ENCODE measurements at regions not wholly inside any gene's neighbourhood (a gene's known extent, or its start where the extent isn't known, plus 50 kb on each side); places are given as distances from the start of the nearest gene placed in this dataset.

DNA sequence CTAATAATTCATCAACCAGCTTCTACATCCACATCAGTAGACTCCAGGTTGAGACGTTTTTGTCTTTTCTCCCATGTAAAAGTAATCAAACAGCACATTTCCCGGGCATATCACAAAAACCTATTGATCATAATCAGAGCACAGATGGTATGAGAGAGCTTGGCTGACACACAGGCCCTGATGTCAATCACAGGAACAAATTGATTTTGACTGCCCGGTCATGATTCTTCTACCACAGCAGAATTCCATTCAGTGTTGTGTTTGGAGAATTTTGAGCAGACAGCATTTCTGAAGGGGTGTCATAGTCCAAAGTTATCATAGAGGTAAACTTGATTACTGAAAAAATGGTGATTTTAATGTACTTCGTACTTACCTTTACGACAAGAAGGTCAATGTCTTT is 351.1 kb downstream of the ZSWIM6 start:
- no peak for DNase-seq

DNA sequence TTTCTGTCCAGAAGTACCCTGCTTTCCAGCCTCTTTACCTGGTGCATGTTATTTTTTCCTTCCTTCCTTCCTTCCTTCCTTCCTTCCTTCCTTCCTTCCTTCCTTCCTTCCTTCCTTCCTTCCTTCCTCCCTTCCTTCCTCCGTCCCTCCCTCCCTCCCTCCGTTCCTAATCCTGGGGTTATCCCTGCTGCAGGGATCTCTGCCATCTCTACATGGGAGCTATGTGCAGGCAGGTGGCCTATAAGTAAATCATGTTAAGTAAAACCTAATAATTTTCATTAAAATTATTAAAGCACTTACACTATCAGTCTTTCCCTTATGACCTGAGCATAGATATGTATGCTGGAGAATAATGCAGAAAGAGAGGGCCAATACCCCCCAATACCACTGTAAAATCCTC is 351.9 kb downstream of the ZSWIM6 start:
- DNase-seq: no peak

DNA sequence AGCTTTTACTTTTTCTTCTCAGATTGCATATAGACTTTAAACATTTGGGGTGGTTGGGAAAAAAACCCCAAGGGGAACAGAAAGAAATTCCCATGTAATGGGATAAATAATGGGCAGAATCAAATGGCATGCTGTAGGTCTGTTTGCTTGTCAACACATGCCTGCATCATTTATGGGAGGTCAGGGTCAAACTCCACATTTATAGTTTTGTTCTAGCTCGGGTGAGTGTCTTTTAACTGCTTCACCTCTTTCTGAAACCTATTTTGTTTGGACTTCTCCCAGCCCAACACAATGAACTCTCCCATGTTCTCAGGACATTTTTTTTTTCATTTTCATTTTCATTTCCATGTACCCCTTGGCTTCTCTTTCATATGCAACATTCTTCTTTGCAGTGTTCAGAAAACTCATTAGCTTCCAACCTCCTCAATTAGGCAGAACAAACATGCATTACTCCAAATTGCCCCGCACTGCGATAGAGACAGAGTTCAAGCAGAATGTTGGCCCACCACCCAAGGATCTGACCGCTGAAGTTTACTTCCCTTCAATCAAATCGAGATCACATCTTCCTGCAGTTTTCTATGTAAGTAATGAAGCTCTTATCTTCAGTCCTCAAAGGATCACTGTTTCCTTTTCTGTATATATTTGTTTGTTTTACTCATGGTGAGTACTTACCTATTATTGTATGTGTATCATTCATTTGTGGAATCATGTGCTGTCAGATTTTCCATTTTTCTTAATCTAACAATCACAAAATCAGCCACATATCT is 354.6 kb downstream of the ZSWIM6 start:
- no peak for DNase-seq

DNA sequence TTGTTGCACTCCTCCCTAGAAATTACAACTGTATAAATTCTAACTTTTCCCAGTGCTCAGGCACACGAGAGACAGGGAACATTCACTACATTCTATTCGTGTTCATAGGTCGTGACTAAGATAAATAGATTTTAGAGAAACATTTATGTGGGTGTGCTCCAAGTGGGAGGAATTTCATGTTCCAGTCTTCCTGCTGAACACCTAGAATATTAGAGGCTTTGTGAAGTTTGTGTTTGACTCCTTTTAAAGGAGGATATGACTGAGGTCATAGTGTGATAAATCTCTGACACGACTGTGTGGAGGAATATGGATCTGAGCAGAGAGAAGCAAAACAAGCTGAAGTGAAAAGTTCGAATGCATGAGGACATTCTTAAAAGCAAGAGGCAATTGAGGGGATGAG is 355.3 kb downstream of the ZSWIM6 start:
- no peak for DNase-seq

DNA sequence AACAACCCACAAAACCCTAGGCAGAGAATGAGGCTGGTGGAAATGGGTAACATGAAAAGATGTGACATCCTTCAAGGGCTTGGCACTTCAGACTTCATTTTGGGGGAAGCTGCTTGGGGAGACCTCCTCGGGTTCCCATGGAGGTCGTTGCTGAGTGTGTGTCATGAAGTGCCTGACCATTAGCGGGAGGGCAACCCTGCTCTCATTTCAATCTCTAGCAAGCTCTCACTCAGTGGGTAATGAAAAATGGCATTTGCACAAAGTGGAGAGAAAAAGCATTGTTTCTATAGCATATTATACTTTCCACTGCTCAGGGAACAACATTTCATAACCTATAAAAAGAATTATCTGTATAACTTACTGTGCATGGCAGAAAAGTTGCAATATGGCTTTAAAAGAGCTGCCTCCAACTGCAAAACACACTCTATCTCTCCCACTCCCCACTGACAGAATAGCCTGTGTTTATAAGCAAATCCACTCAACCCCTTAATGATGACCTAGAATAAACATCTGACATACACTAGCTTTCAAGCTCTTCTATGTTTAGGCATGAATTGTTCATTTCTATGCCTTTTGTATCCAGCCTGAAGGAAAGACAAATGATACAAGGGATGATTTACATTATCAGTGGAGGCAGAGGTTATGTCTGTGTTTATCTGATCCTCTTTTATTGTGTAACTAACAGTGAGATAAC is 357.2 kb downstream of the ZSWIM6 start:
- no peak for DNase-seq

DNA sequence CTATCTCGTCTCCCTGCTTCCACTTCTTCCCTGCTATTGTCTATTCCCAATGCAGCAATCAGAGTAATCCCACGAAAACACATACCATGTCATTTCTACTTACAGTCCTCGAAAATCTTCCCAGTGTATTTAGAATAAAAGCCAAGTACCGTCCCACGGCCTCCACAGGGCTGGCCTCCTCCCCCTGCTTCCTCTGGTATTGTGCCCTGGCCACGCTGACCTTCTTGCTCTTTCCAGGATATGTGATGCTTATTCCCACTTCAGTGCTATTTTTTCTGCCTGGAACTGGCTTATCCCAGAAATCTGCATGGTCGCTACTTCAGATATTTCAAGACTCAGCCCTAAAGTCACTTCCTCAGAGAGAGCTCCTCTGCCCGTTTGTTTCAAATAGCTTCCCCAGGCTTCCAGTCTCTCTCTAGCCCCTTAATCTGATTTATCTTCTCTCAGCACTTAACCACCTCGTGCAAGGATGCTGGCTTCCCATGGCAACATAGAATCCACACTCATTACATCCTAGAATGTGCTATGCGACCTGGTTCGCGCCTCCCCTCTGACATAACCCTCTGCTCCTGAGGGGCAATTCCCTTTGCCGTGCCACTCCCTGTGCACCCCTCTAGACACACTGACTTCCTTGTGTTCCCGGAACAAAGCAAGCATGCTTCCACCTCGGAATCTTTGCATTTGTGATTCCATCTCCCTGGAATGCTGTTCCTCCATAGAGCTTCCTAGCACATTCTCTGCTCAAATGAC is 365.9 kb downstream of the ZSWIM6 start:
- no peak for DNase-seq

DNA sequence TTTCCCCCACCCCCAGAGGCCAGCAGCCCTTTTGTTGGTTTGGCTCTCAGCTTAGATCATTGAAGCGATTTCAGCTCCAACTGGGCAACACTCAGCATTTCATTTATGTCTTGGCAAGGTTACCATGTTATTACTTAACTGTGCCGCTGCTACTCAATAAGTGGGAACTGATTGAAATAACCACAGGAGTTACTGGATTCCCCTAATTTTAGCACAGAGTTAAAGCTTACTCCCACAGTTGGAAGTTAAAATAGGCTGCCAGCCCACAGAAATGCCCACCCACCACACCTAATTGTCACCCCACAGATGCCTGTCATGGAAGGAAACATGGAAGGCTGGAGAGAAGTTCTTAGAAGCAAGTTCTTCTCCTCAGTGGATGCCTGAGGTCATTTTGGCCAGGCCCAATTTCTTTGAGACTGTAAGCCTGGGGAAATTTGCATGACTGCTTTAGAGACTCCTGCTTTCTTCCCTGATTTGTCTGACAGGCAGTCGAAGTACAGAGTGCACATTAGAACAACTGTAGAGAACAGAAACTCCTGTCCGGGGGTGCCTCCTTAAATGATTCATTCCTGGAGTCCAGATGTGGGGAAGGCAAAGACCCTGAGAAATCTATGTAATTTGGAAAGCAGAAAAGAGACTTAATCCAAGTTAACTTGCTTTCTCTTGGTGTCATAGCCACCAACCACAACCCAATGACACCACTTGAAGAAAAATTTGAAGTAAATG is 370.0 kb downstream of the ZSWIM6 start:
- DNase-seq: peak in 7 of 58 donors; percentile 2 to 39 (median 18)

DNA sequence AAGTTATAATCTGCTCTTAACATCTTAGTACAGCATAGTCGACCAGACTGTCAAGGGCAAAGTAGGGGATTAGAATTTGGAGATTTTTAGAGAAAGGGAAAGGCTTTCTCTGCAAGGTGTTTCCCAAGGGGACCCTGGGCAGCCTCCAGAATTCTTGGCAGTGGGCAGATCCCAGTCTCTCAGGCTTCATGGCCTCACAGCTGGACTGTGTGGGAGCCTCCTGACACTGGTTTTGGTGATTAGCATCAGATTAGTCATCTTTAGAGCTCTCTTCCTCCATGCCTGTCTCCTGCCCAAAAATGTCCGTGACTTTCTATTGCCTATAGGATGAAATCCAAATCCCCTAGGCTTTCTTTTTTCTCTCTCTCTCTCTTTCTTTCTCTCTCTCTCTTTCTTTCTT is 370.7 kb downstream of the ZSWIM6 start:
- peak in 1 of 58 donors; percentile 1 for DNase-seq

DNA sequence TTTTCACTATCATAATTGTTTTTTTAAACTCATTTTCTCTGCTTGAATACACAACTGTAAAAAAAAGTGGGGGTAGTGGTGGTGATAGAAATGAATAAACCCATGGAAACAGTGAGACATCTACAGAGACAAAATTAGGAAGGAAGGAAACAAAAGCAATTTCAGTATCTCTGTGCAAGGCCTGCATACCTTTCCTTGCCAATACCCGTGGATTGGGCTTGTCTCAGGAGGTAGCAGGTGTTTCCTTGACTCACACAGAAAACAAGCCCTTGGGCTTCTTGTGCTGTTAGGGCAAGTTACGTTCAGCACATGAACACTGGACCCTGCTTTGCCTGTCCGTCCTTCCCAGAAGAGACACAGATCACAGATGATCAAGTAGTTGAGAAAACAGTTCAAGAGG is 372.2 kb downstream of the ZSWIM6 start:
- no peak for DNase-seq

DNA sequence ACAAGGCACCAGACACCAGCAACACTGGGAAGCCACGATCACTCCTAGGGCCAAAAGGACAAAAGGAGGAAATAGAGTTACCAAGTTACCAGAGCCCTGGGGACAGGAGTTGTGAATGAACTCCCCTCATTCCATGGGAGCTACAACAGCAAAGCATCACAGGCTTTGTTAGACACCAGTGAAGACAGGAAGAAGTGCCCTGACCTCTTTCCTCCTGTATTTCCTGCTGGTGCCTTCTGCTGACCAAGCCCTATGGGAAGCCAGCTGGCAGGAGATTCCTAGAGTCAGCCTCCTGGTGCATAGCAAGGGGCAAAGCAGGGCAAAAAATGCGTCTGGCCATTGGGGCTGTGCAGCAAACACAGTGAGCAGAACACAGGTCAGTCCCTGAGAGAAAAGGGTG is 374.7 kb downstream of the ZSWIM6 start:
- peak in 1 of 58 donors; percentile 11 for DNase-seq

DNA sequence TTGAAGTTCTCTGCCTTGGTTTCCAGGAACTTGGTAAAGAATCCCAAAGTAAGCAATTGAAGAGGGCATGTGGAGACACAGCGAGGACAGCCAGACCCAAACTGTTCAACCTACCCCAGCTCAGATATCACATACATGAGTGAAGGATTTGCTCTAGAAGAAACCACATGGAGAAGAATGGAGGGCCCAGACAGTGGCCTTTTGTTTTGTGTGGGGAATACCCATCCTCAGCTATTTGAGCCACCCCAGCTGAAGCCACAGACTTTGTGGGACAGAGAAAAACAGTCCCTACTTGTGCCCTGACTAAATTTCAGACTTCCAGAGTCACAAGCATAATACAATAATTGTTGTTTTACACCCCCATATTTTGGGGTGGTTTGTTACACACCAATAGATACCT is 387.1 kb downstream of the ZSWIM6 start:
- peak in 3 of 58 donors; percentile 2 to 21 (median 8) for DNase-seq

DNA sequence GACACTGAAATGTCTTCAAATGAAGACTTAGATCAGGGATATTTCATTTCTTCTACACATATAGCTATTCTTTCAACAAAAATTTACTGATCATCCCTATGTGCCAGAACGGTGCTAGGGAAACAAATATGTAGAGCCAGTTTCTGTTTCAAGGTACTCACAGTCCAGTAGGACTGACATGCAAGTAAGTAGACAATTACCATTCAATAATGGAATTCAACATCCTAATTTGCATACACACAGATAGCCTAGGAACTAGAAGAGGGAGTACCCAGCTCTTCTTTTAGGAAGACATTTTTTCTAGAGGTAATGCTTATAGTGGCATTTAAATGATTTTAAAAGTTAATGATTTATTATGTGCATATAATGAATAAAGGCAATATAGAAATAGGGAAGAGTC is 388.8 kb downstream of the ZSWIM6 start:
- no peak for DNase-seq

DNA sequence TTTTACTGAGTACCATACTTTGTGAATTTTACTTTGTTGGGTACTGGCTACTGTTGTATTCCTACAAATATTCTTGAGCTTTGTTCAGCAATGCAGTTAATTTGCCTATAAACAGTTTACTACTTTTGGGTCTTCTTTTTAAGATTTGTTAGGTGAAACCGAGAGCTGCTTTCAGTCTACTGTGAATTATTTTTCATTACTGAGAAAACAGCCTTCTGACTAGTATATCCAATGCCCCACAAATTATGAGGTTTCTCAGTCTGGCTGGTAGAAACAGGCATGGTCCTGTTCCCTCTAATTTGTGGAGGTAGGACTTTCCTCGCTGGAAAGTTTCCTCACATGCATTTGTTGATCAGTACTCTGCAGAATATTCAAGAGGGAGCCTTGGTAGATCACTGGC is 392.0 kb downstream of the ZSWIM6 start:
- no peak for DNase-seq

DNA sequence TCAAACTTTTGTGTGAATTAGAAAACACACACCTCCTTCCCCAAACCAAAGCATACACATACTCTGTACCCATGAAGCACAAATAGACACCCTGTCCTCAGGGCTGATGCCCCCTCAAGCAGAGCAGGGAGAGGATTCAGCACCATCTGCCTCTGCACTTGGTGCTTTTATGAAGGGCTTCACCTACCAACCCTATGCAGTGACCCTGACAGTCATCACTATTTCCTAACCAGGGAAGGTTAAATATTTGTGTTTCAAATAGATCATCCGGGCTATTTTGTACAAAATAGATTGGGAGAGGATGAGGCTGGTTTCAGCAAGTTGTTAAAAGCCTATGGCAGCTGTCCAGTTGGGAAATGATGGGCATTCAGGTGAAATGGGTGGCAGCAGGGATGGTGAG is 396.2 kb downstream of the ZSWIM6 start:
- no peak for DNase-seq

DNA sequence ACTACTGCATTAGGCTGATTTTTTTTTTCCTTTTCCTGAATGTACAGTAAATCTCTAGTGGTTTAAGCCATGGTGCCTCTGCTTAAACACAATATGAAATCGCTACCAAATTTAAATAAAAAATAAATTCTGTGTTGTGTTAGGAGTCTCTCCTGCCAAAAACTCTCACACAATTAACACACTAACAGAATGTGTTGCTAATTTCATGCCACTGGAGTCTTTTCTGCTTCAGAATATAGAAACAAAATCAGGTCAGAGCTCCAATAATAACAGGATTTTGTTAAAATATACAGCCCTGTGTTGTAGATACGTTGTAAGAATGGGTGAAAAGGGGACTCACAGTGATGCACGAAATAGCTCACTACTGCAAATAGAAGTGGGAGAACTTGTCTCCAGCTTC is 398.8 kb downstream of the ZSWIM6 start:
- DNase-seq: no peak

DNA sequence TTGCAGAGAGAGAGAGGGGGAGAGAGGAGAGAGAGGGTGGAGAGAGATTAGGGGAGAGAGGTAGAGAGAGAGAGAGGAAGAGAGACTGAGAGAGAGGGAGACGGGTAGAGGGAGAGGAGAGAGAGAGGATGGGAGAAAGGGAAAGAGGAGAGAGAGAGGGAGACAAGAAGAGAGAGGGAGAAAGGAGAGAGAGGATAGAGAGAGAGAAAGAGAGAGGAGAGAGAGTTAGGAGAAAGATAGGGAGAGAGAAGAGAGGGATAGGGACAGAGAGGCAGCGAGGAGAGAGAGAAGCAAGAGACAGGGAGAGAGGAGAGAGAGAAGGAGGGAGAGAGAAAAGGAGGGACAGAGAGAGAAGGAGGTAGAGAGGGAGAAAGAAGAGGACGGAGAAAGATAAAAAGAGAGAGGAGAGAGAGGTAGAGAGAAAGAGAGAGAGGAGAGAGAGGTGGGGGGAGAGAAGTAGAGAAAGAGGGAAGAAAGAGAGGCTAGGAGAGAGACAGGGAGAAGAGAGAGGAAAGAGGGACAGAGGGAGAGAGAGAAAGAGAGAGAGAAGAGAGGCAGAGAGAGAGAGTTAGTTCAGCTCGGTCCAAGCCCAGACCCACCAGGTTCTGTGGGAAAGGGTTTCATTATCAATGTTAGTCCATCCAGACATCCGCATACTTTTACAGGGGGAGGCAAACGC is 399.3 kb downstream of the ZSWIM6 start:
- DNase-seq: no peak

DNA sequence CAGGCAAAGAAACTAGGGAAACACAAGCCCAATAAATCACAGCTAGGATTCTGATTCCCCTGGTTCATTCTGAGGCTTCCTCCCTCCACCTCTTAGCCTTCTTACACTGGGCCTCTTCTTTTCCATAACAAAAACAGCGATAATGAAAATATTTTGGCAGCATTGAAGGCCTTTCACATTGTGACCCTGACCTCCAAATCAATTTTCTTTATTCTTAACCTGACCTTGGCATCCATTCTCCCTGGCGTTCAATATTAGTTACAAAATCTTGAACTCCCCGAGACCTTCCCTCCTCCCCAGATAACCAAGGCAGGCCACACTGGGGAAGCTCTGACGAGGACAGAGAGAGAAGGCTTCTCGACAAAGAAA is 399.9 kb downstream of the ZSWIM6 start:
- peak in 1 of 58 donors; percentile 18 for DNase-seq

DNA sequence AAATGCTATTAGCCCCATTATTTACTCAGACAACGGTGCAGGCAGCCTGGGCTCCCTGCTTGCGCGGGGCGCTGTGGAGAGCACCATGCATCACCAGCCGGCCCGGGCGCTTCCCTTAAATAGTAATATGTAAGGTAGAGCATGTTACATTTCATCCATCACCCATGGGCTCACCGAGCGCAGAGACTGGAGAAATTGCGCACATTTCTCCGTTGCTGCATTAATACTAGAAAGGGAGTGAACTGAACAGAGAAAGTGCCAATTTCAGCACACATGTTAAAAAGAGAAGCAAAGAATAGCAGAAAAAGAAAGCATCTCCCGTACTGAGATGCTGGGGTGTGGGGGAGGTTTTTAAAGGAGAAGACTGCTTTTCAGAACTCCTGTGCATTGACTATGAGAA is 400.3 kb downstream of the ZSWIM6 start:
- peak in 43 of 58 donors; percentile 4 to 66 (median 31) for DNase-seq

DNA sequence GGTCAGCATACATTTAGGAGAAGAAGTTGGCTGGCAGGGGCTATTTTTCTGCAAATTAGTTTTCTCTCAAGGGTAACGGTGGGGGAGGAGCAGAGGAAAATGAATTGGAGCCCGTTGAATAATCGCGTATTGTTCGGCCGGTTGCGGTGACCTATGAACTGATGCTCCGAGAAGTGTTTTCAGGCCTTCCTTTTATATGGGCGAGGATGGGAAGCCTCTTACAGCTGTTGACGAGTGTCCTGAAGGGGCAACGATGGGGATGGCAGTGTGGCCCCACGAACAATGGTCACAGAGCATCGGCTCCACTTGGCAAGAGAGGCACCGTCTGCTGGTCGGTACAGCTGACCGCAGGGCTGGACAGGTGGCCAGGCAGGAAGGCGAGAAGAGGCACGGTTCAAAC is 400.7 kb downstream of the ZSWIM6 start:
- peak in 20 of 58 donors; percentile 4 to 55 (median 32) for DNase-seq

DNA sequence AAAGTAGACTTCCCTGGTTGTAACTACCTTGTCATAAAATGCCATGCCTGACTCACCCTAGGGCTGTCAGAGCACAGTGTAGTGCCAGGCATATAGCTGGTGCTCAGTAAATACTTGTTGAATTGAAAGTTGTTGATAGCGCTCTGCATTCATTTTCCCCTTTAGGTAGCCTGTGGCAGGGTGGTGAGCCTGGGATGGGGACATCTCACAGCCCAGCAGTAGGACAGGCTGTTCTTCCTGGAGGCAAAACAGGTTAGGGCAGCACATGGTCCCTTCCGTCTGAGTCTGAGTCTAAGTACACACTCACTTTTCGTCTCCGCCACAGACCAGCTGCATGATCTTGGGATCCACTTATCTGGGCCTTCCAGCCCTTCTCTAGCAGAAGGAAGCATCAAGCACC is 401.9 kb downstream of the ZSWIM6 start:
- DNase-seq: no peak

DNA sequence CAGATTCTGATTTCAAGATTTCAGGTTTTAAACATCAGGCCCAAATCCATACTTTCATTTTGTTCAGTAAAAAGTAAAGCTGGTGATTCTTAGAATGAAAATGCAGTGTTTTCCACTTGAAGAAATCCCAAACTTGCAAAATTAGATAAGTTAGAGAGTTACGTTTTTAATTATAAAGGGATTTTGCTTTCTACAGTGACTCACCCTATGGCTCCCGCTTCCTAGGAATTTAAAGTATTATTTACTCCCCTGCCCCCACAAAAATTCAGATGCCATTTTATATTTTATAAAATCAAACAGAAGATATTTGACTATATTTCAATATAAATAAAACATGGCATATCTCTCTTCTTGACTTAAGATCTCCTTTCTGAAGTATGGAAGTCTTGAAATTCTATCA is 402.9 kb downstream of the ZSWIM6 start:
- DNase-seq: no peak
